ENCODE measurements at regions not wholly inside any gene's neighbourhood (a gene's known extent, or its start where the extent isn't known, plus 50 kb on each side); places are given as distances from the start of the nearest gene placed in this dataset.

GRCh38 chr5:5980538-5980895 lies 397.8 kb downstream of the MED10 start:
- no peaks in the 10 kb centered on the region for H3K36me3 ChIP-seq (ENCODE audit: insufficient read depth, low read length)
- H3K9me3 ChIP-seq (ENCODE audit: control insufficient read depth, insufficient read depth, low read length), result no peaks in the 10 kb centered on the region
- H3K4me1 ChIP-seq (ENCODE audit: insufficient read depth, low read length), result peaks cover 6% of the 10 kb centered on the region; the same call in 1 of the 2 replicates
- H3K9ac ChIP-seq (ENCODE audit: low read depth, low read length), result no peak overlapping the region

DNA sequence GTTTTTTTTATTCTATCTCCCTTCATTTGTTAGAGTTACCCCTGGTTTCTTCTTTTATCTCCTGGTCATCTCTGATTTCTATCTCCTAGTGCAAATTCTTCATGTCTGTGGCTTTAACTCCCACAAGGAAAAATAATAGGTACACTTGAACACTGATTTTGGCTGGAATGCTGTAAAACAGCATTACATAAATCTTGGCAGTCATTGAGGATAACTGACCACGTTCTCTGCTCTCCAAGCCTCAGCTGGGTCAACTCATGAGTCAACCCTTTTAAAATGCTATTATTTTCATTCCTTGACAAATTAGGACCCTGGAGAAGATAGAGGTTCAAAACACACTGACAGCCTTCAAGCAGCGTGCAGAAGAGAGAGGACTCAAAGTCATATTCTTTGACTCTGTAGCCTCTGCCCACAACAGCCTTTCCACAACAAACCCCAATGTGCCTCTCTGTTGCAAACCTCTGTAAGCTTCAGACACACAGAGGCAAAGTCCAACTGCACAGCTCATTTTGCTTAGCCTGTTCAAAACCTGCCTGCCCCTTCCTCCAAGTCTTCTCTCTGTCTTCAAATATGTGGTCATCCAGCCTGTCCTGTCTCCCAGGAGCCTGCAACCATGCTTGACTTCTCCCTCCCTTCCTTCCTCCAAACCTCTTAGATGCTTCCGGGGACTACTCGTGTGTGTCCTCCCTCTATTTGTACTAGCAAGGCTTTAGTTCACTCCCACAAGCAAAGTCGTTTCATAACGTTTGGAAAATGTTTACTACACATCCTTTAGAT lies 398.4 kb downstream of the MED10 start:
- Histone ChIP-seq H3K4me1 (ENCODE audit: insufficient read depth, low read length) (peaks cover 6% of the 10 kb centered on the region; the same call in 1 of the 2 replicates), H3K9ac (ENCODE audit: low read depth, low read length) (no peak overlapping the region), H3K36me3 (ENCODE audit: insufficient read depth, low read length) (no peaks in the 10 kb centered on the region), H3K9me3 (ENCODE audit: control insufficient read depth, insufficient read depth, low read length) (no peaks in the 10 kb centered on the region)

- Histone ChIP-seq H3K9ac (ENCODE audit: low read depth, low read length) (no peak overlapping the region), H3K36me3 (ENCODE audit: insufficient read depth, low read length) (no peaks in the 10 kb centered on the region), H3K9me3 (ENCODE audit: control insufficient read depth, insufficient read depth, low read length) (no peaks in the 10 kb centered on the region), H3K4me1 (ENCODE audit: insufficient read depth, low read length) (peaks cover 6% of the 10 kb centered on the region; the same call in 1 of the 2 replicates)
These were observed 399.0 kb downstream of the MED10 start for GRCh38 chr5:5979377-5979760.

- H3K4me1 ChIP-seq (ENCODE audit: insufficient read depth, low read length), result peaks cover 6% of the 10 kb centered on the region; the same call in 1 of the 2 replicates
- no peaks in the 10 kb centered on the region for H3K36me3 ChIP-seq (ENCODE audit: insufficient read depth, low read length)
- H3K9ac ChIP-seq (ENCODE audit: low read depth, low read length), result no peak overlapping the region
- H3K9me3 ChIP-seq (ENCODE audit: control insufficient read depth, insufficient read depth, low read length), result no peaks in the 10 kb centered on the region
These were observed 399.6 kb downstream of the MED10 start for GRCh38 chr5:5978501-5979376.

DNA sequence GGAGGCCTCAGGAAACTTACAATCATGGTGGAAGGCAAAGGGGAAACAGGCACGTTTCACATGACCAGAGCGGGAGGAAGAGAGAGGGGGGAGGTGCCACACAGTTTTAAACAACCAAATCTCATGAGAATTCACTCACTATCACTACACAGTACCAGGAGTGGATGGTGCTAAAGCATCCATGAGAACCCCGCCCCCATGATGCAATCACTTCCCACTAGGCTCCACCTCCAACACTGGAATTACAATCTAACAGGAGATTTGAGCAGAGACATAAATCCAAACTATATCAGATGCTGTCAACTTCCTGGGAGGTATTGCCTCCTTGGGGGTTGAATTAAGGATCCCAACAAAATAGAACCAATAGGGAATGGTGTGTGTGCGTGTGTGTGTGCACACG lies 407.1 kb downstream of the MED10 start:
- Histone ChIP-seq H3K9me3 (ENCODE audit: control insufficient read depth, insufficient read depth, low read length) (no peaks in the 10 kb centered on the region), H3K4me1 (ENCODE audit: insufficient read depth, low read length) (no peaks in the 10 kb centered on the region), H3K36me3 (ENCODE audit: insufficient read depth, low read length) (no peaks in the 10 kb centered on the region), H3K9ac (ENCODE audit: low read depth, low read length) (no peak overlapping the region)

DNA sequence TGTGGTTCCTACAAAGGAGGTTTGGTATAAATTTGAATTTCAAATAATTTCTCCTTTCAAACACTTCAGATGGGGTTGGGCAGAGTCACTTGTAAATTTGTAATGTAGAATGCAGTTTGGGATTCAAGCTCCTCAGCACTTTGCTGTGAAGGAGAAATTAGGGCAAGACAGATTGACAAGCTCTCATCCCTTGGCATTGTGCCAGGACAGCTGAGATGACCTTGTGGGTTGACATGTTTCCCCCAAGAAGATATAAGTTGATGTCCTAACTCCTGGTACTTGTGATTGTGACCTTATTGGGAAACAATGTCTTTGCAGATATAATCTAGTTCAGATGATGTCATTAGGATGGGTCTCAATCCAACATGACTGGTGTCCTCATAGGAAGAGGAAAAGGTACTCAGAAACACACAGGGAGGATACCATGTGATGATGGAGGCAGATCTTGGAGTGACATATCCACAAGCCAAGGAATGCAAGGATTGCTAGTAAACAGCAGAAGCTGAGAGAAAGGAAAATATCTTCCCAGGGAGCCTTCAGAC lies 408.3 kb downstream of the MED10 start:
- Histone ChIP-seq H3K36me3 (ENCODE audit: insufficient read depth, low read length) (no peaks in the 10 kb centered on the region), H3K4me1 (ENCODE audit: insufficient read depth, low read length) (no peaks in the 10 kb centered on the region), H3K9ac (ENCODE audit: low read depth, low read length) (no peak overlapping the region), H3K9me3 (ENCODE audit: control insufficient read depth, insufficient read depth, low read length) (no peaks in the 10 kb centered on the region)

DNA sequence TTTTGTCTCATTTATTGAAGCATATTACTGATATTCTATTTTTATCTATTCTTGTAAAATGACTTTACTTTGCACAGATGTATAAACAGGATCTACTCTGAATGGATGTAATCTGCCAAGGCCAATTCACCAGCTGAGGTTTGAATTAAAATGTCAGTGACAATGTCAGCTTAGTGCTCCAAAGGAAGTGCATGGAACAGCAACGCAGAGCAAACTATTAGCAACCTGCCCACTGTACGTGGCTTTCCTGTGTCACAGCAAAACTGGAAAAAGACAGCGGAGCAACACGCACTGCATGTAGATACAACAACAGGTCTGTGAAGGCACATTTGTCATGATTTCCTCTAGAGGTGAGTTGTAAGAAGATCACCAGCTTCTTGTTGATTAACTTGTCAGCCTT lies 409.4 kb downstream of the MED10 start:
- Histone ChIP-seq H3K36me3 (ENCODE audit: insufficient read depth, low read length) (no peaks in the 10 kb centered on the region), H3K4me1 (ENCODE audit: insufficient read depth, low read length) (no peaks in the 10 kb centered on the region), H3K9ac (ENCODE audit: low read depth, low read length) (no peak overlapping the region), H3K9me3 (ENCODE audit: control insufficient read depth, insufficient read depth, low read length) (no peaks in the 10 kb centered on the region; the same call in 1 of the 2 replicates)

- Histone ChIP-seq H3K9ac (ENCODE audit: low read depth, low read length) (no peak overlapping the region), H3K36me3 (ENCODE audit: insufficient read depth, low read length) (no peaks in the 10 kb centered on the region), H3K9me3 (ENCODE audit: control insufficient read depth, insufficient read depth, low read length) (no peaks in the 10 kb centered on the region; the same call in 1 of the 2 replicates), H3K4me1 (ENCODE audit: insufficient read depth, low read length) (no peaks in the 10 kb centered on the region)
These were observed 410.4 kb downstream of the MED10 start for GRCh38 chr5:5967944-5968343.

DNA sequence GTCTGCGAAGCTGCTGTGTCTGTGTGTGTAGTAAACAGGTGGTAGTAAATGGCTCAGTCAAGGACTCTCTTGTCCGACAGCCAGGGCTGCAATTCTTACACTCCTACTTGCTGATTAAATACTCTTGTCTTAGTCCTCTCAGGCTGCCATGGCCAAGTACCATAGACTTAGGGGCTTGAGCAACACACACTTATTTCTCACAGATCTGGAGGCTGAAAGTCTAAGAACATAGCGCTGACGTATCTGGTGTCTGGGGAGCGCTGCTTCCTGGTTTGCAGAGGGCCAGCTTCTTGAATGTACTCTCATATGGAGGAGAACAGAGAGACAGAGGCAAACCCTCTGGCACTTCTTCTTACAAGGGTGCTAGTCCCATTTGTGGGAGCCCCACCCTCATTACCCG lies 411.0 kb downstream of the MED10 start:
- no peaks in the 10 kb centered on the region for H3K4me1 ChIP-seq (ENCODE audit: insufficient read depth, low read length)
- no peak overlapping the region for H3K9ac ChIP-seq (ENCODE audit: low read depth, low read length)
- H3K9me3 ChIP-seq (ENCODE audit: control insufficient read depth, insufficient read depth, low read length), result no peaks in the 10 kb centered on the region; the same call in 1 of the 2 replicates
- H3K36me3 ChIP-seq (ENCODE audit: insufficient read depth, low read length), result no peaks in the 10 kb centered on the region

GRCh38 chr5:5965132-5965531 lies 413.2 kb downstream of the MED10 start:
- H3K36me3 ChIP-seq (ENCODE audit: insufficient read depth, low read length), result no peaks in the 10 kb centered on the region
- H3K4me1 ChIP-seq (ENCODE audit: insufficient read depth, low read length), result no peaks in the 10 kb centered on the region
- no peak overlapping the region for H3K9ac ChIP-seq (ENCODE audit: low read depth, low read length)
- no peaks in the 10 kb centered on the region; the same call in 1 of the 2 replicates for H3K9me3 ChIP-seq (ENCODE audit: control insufficient read depth, insufficient read depth, low read length)

GRCh38 chr5:5964347-5964746 lies 414.0 kb downstream of the MED10 start:
- Histone ChIP-seq H3K36me3 (ENCODE audit: insufficient read depth, low read length) (no peaks in the 10 kb centered on the region), H3K9me3 (ENCODE audit: control insufficient read depth, insufficient read depth, low read length) (no peaks in the 10 kb centered on the region; the same call in 1 of the 2 replicates)

DNA sequence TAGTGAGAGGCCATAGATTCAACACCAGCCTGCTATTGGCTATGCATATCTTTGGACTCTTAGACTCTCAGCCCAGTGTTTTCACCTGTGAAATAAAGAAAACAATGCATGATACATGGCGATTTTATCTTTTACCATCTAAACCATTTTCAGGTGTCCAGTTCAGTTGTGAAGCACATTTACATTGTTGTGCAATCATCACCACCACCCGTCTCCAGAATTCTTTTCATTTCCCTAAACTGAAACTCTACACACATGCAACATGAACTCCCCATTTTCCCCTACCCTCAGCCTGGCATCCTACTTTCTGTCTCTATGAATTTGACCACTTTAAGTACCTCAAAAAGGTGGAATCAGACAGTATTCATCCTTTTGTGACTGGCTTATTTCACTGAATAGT lies 420.6 kb downstream of the MED10 start:
- H3K9me3 ChIP-seq (ENCODE audit: control insufficient read depth, insufficient read depth, low read length), result peaks cover 3% of the 10 kb centered on the region; the same call in 1 of the 2 replicates
- H3K9ac ChIP-seq (ENCODE audit: low read depth, low read length), result no peak overlapping the region
- H3K4me1 ChIP-seq (ENCODE audit: insufficient read depth, low read length), result no peaks in the 10 kb centered on the region

More at GRCh38 chr5:5964347-5964746, 414.0 kb downstream of the MED10 start:
- no peaks in the 10 kb centered on the region for H3K4me1 ChIP-seq (ENCODE audit: insufficient read depth, low read length)
- H3K9ac ChIP-seq (ENCODE audit: low read depth, low read length), result no peak overlapping the region

GRCh38 chr5:5954275-5954598 lies 424.1 kb downstream of the MED10 start:
- no peak overlapping the region for H3K9ac ChIP-seq (ENCODE audit: low read depth, low read length)
- H3K9me3 ChIP-seq (ENCODE audit: control insufficient read depth, insufficient read depth, low read length), result peaks cover 3% of the 10 kb centered on the region; the same call in 1 of the 2 replicates
- H3K4me1 ChIP-seq (ENCODE audit: insufficient read depth, low read length), result no peaks in the 10 kb centered on the region
- no peaks in the 10 kb centered on the region for H3K36me3 ChIP-seq (ENCODE audit: insufficient read depth, low read length)

More for the DNA sequence above, 420.6 kb downstream of the MED10 start:
- no peaks in the 10 kb centered on the region for H3K36me3 ChIP-seq (ENCODE audit: insufficient read depth, low read length)

GRCh38 chr5:5953584-5954274 lies 424.6 kb downstream of the MED10 start:
- H3K9ac ChIP-seq (ENCODE audit: low read depth, low read length), result no peak overlapping the region
- H3K9me3 ChIP-seq (ENCODE audit: control insufficient read depth, insufficient read depth, low read length), result peaks cover 3% of the 10 kb centered on the region; the same call in 1 of the 2 replicates

More at GRCh38 chr5:5953584-5954274, 424.6 kb downstream of the MED10 start:
- H3K4me1 ChIP-seq (ENCODE audit: insufficient read depth, low read length), result no peaks in the 10 kb centered on the region
- no peaks in the 10 kb centered on the region for H3K36me3 ChIP-seq (ENCODE audit: insufficient read depth, low read length)
